HG03342 (cell line): ENCODE measurements at regions not wholly inside any gene's neighbourhood (a gene's known extent, or its start where the extent isn't known, plus 50 kb on each side); places are given as distances from the start of the nearest gene placed in this dataset.
A peak's percentile ranks its signal among the peaks of the same experiment; 100 is the strongest.

ENCODE experiments used
- ATAC-seq: cut with Tn5 transposase; IDR thresholded peaks from one replicate; pipeline ENCODE4 v1.9.1; 2021; ENCODE audit warnings: mild to moderate bottlenecking, moderate library complexity; ENCODE audit not compliant: unreplicated experiment

DNA sequence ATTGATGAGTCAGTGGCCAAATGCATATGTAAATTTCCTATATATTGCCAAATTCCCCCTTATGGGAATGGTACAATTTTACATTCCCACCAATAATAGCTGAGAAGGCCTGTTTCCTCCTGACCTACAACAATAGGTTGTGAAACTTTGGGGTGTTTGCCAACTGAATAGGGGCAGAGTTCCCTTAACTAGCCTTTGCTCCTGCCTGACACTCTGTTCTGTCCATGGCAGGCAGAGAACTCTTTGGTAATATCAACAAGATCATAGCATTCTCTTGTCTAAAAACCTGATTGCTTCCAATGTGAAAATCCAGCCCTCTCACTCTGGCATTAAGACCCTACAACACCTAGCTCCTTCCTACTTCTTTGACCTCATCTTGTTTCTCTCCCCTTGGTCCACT lies 149.7 kb downstream of the HAPSTR1 start:
- no peak for ATAC-seq

- no peak for ATAC-seq
Observed at GRCh38 chr16:9248162-9248561, 156.7 kb downstream of the HAPSTR1 start.

DNA sequence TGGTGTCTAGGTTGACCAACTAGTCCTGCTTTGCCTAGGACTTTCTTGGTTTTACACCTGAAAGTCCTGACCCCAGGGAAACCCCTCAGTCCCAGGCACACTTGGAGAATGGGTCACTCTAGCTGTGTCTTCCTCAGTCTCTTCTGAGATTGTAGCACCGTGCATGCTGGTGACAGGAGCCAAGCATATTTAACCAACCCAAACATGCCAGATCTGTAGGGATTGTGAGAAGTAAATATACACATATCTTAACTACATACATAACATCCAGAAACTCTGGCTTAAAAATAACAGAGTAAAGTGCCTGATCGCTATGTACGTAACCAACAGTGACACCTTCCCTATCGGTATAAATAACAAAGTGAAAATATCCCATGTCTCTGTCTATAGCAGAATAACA lies 158.1 kb downstream of the HAPSTR1 start:
- ATAC-seq, result no peak

DNA sequence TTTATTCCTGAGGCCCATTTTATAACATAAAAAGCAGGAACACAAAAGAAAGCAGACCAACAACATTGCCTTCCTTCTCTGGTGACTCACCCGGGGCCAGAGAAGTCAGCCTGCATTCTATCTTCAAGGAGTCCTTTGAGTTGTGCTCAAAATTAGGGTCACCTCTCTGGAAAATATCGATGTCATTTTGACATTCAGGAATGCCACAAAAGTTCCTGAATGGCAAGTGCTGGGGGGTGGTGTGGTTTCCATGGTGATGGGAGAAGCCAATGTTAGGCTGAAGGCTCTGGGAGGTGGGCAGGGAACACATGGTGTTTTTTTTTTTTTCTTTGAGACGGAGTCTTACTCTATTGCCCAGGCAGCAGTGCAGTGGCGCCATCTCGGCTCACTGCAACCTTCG lies 159.6 kb downstream of the HAPSTR1 start:
- no peak for ATAC-seq

DNA sequence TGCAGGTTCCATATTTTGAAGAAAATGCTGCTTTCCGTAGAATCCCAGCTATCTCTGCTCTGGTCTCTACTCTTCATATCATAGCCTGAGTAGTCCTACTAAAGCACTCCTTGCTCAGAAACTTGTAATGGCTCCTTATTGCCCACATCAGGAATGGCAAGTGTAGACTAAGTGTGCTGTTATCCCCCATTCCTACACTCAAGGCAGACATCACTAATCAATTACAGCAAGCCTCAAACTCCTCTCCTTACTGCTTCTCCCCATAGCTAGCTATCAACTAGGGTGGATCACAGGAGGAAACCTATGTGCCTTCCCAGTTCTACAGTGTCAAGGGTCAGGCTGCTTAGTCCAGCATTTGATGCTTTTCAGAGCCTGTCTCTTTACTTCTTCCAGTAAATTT lies 163.4 kb downstream of the HAPSTR1 start:
- ATAC-seq, result no peak

DNA sequence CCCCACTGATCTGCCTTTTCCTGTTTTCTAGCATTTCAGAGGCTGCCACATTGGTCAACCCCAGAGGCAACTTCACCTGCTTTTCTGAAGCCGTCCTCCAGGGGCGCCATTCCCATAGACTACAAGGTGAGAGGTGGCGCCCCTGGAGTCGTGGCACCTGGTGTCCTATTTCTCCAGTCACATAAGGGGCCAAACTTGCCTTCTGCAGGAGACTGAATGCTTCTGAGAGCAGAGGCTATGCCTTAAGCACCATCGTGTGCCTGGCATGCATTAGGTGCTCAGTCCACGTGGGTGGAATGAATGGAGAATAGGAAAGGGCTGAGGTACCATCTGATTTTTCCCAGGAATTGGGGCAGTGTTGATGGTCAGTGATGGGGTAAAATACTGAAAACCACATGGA lies 164.8 kb downstream of the HAPSTR1 start:
- ATAC-seq, result peak; percentile 53

DNA sequence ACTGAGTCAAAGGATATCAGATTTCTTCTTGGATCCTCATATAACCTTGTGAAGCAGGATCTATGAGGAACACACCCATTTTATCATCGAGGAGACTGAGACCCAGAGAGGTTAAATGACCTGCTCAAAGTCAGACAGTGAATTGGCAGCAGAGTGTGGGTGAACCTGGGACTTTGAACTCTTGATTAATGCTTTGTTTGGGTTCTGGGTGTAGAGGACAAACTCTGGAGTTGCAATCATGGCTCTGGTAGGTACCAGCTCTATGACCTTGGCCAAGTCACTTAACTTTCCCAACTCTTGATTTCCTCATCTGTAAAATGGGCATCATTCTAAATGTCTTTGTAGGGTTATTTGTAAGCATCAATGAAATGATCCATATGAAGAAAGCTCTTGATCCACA lies 166.4 kb downstream of the HAPSTR1 start:
- ATAC-seq, result no peak

DNA sequence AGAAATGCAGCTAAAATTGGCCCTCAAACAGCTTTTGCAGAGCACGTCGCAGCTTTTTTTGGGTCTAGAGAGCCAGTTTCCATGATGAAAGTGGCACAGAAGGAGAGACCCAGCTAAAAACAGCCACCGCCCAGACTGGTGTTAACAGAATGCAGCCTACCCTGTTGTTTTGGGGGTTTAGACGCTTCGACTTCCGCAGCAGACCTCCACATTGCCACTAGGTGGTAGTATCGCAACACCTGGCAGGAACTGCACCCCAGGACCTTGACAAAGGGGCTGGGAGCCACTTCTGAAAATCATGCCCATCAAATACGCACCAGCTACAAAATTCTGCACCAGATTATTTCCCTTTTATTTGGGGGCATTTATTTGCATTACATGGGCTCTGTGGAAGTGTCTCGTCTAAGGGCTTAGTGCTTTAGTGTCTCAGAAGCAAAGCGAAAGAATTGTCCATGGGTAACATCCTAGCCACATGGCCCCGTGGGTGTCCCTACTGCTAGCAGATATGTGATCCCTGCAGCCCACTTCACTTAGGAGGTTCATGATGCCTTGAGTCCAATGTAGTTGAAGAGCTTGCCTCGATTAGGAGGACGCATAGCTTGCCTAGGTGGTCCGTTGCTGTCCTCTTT lies 167.1 kb downstream of the HAPSTR1 start:
- ATAC-seq, result no peak

GRCh38 chr16:9259914-9260608 lies 168.6 kb downstream of the HAPSTR1 start:
- ATAC-seq, result no peak

DNA sequence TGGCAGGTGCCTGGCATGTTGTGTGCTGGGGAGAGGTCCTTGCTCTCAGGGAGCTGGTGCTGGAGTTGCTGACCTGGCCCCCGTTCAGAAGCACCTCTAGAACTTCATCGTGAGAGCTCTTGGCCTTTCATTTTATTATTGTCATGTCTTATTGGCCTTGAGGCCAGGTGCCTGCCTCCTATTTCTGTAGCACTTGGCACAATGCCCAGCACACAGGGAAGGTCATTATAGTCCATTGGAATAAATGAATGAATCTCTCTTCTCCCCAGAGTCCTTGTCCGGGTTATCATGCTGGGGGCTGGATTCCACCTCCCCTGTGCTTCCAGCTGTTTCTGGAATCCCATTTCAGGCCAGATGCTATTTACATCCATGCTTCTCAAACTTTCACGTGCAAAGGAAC lies 169.2 kb downstream of the HAPSTR1 start:
- no peak for ATAC-seq

DNA sequence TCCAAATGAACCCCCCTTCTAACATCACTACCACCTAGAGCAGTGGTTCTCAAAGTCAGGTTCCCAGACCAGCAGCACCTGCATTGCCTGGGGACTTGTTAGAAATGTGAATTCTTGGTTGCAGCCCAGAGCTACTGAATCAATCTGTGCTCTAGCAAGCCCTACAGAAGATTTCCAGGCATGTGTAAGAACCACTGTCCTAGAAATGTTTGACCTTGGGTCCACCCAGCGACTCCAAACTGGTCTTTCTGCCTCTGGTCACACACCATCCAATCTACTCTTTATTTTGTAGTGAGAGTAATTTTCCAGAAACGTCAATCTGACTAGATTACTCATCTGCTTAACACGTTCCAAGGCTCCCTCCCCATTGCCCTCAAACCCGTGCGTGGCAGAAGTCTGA lies 169.9 kb downstream of the HAPSTR1 start:
- ATAC-seq, result no peak

- ATAC-seq, result no peak
Observed at GRCh38 chr16:9262941-9263715, 171.7 kb downstream of the HAPSTR1 start.

DNA sequence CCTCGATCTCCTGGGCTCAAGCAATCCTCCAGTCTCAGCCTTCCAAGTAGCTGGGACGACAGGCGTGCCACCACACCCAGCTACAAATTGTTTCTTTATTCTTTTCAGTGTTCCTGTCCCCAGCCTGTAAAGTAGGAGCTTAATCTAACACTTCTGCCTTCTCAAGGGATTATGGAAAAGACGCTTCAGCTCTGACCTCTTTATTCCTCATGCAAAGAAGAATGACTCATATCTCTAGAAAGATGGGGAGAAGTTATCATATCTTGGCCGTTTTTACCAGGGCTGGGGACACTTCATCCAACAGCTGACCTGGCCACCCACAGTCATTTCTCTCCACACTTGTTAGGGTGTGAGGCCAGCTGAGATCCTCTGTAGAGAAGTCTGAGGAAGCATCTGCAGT lies 172.6 kb downstream of the HAPSTR1 start:
- ATAC-seq, result no peak

- no peak for ATAC-seq
Observed at GRCh38 chr16:9268446-9268845, 177.0 kb downstream of the HAPSTR1 start.

- ATAC-seq, result no peak
Observed at GRCh38 chr16:9270424-9270823, 179.0 kb downstream of the HAPSTR1 start.

GRCh38 chr16:9270941-9271340 lies 179.5 kb downstream of the HAPSTR1 start:
- ATAC-seq, result no peak

DNA sequence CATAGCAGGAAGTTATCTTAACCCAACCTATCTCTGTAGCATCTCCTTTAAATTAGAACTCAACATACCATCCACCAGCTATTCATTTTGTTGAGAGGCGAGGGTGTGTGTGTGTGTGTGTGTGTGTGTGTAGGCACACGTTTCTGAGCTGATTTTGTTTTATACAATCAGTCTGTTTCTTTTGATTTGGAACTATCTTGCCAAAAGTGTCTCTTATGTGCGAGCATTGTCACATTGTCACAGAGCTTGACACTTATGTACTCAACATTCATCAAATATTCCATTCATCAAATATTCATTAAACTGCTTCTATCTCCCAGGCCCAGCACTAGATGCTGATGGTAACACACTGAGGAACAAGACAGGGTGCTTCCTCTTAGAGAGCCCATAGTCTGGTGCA lies 180.4 kb downstream of the HAPSTR1 start:
- no peak for ATAC-seq

DNA sequence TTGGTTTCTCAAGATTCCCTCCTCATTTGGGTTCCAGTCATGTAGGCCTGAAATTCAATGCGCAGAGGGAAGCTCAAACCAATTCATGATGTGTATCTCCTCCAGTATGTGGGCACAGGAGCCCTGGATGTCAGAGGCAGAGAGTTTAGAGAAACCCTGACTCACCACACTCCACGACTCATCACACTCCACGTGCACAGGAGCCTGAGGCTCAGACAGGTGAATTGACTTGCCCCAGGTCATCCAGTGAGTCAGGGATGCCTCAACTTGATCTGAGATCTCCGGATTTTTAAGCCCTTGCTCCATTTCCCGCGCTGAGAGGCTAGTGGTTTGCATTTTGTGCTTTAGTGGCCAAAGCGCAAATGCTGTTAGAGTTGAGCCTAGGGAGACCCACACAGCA lies 183.9 kb downstream of the HAPSTR1 start:
- no peak for ATAC-seq

DNA sequence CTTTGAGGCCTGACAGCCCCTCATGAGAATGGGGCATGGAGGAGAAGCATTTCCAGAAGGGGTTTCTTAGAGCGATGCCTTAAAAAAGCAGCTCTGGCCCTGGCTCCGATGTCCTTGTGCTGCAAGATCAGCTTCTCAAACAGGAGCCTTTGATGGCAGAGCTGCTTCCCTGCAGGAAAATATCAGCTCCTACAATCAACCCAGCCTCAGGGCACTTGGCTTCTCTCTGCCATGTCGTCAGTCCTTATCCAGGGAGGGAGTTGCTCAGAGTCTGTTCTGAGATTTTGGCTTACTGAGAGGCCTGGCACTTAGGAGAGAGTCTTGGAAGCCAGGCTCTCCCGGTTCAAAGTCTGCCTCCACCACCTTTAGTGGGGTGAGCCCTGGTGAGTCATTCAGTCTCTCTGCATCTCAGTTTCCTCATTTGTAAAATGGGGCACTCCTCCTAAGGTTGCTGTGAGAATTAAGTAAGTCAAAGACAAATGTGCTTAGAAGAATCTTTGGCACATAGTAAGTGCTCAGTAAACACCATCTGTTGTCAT lies 184.4 kb downstream of the HAPSTR1 start:
- no peak for ATAC-seq

DNA sequence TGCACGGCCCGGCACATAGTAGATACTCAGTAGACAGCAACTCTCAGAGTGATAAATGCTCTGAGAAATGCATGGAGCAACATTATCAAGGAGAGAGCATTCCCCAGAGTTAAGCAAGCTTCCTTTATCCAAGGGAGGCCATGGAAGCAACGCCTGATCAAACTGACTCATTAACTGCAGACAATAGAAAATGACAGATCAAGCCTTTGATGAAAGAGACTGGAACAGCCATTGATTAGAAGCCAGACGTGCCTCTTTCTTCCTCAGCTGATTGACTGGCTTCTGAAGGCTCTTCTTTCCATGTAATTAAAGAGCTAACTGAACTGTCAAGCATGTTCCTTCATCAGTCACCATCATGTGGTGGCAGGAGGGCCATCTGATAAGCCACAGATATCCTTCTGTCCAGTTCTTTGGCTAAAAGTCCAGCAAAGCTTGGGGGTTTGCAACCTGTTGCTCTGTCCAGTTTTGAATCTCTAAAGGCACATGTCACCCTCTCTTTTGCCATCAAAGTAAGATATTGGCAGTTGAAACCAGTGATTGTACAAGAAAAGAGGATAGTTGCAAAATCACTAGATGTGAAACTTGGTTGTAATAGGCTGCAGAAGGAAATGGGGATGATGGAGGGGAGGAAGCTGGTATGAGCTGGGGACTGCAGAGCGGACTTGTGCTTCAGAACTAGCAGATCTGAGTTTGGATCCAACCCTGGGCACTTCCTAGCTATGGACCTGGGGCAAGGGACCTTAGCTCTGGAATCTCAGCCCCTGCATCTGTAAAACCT lies 188.0 kb downstream of the HAPSTR1 start:
- no peak for ATAC-seq

DNA sequence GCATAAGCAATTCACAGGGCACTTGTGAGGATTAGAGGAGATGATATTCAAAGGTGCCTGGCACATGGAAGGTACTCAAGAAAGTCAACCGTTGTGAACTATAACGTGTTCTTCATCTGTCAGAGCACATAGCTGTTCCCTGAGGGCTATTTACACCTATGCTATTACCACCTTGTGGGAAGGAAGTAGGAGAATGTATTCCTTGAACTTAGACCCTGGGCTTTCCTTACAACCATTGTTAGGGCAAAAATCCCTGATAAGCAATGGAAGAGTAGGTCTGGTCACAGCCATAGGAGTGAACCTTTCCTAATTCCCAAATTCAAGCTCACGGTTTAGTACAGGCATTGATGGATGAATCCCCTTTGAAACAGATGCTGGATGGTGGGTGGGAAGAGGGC lies 188.6 kb downstream of the HAPSTR1 start:
- ATAC-seq, result no peak
